ENCODE measurements at regions not wholly inside any gene's neighbourhood (a gene's known extent, or its start where the extent isn't known, plus 50 kb on each side); places are given as distances from the start of the nearest gene placed in this dataset.

DNA sequence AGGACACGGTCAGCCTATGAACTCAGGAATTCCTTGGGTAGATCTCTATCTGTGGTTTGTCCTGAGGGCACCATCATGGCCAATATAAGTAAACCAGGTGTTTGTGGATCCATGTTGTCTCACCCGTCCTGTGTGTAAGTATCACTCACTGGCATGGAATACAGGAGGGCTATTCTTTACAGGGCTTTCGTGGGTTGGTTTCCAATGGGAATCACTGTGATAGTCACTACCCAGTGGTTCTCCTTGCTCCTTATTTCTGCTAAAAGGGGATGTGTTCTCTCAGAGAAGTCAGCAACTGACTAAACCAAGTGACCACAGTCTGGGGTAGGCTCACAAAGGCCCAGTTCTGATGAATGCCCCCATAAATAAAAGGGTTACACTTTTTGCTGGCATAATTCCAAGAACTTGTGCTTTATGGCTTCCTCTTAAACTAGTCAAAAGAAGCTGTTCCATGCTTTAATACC, 236.7 kb upstream of the JADE1 start:
- no peak for TF ChIP-seq CTCF (conservative IDR thresholded peaks at IDR 0.05; ENCODE audit: low read length)
- no peak for TF ChIP-seq EZH2phosphoT487 (IDR thresholded peaks at IDR 0.05; ENCODE audit: borderline replicate concordance)
